ENCODE measurements at regions not wholly inside any gene's neighbourhood (a gene's known extent, or its start where the extent isn't known, plus 50 kb on each side); places are given as distances from the start of the nearest gene placed in this dataset.

- no peak overlapping the region for H3K4me3 ChIP-seq (replicated peaks in 1 of 2; ENCODE audit: low read depth in 2 of 2, low read length in 2 of 2)
- TF ChIP-seq, protein P1, sequence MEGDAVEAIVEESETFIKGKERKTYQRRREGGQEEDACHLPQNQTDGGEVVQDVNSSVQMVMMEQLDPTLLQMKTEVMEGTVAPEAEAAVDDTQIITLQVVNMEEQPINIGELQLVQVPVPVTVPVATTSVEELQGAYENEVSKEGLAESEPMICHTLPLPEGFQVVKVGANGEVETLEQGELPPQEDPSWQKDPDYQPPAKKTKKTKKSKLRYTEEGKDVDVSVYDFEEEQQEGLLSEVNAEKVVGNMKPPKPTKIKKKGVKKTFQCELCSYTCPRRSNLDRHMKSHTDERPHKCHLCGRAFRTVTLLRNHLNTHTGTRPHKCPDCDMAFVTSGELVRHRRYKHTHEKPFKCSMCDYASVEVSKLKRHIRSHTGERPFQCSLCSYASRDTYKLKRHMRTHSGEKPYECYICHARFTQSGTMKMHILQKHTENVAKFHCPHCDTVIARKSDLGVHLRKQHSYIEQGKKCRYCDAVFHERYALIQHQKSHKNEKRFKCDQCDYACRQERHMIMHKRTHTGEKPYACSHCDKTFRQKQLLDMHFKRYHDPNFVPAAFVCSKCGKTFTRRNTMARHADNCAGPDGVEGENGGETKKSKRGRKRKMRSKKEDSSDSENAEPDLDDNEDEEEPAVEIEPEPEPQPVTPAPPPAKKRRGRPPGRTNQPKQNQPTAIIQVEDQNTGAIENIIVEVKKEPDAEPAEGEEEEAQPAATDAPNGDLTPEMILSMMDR (IDR thresholded peaks at IDR 0.05; ENCODE audit: low read depth, low read length): no peak
- no peak for DNase-seq (ENCODE audit: low read depth in 2 of 2)
These were observed 267.4 kb upstream of the EXOC2 start for GRCh38 chr6:960356-960755.

DNA sequence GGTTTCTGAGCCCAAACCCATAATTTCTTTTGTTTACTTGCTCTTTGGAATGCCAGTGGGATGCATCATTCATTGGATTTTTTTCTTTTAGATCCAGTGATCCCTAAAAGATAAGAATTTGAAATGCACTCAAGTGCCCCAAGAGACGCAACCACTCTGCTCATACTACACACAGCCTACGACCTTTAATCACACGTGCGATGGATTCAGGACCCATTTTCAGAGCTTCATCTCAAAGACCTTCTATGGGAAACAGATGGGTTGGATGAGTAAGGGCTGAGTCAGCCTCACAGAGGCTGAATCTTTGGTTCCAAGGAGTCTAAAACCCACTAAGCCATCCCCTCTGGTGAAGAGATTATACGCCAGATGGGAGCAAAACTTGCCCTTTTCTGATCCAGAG lies 265.5 kb upstream of the EXOC2 start:
- no peak overlapping the region for H3K4me3 ChIP-seq (replicated peaks in 1 of 2; ENCODE audit: low read depth in 2 of 2, low read length in 2 of 2)
- TF ChIP-seq, protein P1 (IDR thresholded peaks at IDR 0.05; ENCODE audit: low read depth, low read length): no peak
- DNase-seq (ENCODE audit: low read depth in 2 of 2): no peak

DNA sequence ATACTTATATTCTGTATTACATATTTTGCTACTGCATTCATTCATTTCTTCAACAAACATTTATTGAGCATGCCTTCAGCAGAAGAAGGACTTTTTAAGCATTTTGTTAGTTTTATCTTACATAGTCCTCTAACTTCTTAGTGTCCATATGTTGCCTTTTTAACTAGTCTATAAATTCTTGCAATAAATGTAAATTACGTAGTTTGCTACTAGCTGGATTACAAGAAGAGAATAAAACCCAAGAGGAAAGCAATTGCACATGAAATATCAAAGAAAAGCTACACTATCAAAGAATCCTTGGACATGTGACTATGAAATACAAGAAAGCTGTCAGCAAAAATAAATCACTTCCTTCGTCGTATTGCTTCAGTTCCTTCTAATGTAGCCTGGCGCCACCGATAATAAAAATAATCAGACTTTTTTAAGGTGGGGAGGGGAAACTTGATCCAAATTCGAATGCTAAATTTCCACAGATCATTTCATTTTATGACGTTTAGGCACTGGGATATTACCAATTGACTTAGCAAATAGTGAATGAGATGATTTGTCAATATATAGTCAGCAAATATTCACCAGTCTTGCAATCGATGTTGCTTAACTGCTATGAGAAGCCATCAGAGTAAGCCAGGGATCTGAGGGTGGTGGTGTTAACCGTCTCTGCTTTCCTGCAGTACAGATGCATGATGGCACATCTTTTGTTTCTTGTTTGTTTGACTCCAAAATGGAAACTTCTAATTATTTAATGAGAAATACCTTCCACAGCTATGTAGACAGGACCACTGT lies 258.7 kb upstream of the EXOC2 start:
- no peak for DNase-seq (ENCODE audit: low read depth in 2 of 2)
- TF ChIP-seq, protein P1 (IDR thresholded peaks at IDR 0.05; ENCODE audit: low read depth, low read length): no peak
- H3K4me3 ChIP-seq (replicated peaks in 1 of 2; ENCODE audit: low read depth in 2 of 2, low read length in 2 of 2): no peak overlapping the region

DNA sequence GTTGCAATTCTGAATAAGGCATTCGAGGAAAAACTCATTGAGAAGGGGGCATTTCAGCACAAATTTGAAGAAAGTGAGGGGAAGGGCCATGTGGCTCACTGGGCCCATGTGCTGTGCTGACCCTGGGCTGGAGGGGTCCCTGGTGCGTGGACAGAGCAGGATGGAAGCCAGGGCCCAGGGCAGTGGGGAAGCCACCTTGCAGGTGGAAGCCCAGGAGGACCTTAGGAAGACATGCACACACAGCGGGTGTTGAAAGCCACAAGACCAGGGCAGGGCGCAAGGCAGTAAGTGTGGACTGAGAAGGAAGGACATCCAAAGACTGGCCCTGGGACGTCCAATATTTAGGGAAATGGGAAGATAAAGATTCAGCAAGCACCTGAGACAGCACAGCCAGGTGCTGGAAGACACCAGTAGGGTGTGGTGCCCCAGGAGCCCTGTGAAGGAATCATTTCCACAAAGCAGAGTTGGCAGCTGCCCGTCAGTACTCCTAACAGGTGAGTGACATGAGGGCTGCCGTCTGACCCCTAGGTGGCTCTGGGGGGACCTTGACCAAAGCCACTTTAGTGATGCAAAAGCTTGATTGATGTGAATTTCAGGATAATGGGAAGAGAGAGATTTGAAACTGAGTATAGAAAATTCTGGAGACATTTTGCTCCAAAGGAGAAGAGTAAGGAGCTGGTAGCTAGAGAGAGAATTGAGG lies 254.4 kb upstream of the EXOC2 start:
- no peak for DNase-seq (ENCODE audit: low read depth in 2 of 2)
- H3K4me3 ChIP-seq (replicated peaks in 1 of 2; ENCODE audit: low read depth in 2 of 2, low read length in 2 of 2): no peak overlapping the region

GRCh38 chr6:946546-946945 lies 253.6 kb upstream of the EXOC2 start:
- DNase-seq (ENCODE audit: low read depth in 2 of 2): no peak
- TF ChIP-seq, protein P1 (IDR thresholded peaks at IDR 0.05; ENCODE audit: low read depth, low read length): no peak
- H3K4me3 ChIP-seq (replicated peaks in 1 of 2; ENCODE audit: low read depth in 2 of 2, low read length in 2 of 2): no peak overlapping the region

More for the DNA sequence above, 254.4 kb upstream of the EXOC2 start:
- TF ChIP-seq, protein P1 (IDR thresholded peaks at IDR 0.05; ENCODE audit: low read depth, low read length): no peak

DNA sequence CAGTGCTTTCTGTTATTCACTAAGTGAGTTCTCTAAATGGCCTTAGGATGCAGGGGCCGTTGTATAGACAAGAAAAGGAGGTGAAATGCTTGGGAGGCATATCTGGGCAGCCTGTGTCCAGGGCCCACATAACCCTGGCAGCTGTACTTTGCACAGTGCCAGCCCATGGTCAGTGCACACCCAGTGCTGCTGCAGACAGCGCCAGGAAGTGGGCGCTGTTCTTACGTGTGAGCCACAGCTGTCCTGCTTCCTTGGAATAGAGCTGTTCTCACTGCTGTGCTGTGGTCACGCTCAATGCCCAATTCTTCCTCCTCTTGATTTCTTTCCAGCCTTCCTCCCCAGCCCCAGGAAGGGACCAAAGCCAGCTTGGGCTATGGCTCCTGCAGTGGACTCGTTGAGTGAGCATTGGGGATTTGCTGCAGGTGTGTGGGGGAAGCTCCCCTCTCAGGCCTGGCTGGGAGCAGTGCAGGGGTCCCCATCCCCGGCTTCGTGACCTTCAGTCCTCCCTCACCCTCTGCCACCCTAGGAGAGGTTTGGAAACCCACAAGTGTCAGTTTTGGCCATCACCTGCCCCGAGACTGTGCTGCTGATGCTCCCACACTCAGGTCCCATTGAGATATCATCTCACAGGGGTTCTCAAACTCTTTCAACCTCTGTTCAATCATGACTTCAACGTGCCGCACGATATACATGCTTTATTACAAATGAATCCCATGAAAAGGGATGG lies 246.8 kb upstream of the EXOC2 start:
- H3K4me3 ChIP-seq (replicated peaks in 1 of 2; ENCODE audit: low read depth in 2 of 2, low read length in 2 of 2): no peak overlapping the region
- TF ChIP-seq, protein P1 (IDR thresholded peaks at IDR 0.05; ENCODE audit: low read depth, low read length): no peak
- no peak for DNase-seq (ENCODE audit: low read depth in 2 of 2)
